Fibroblast of mammary gland (primary cell): ENCODE measurements at regions not wholly inside any gene's neighbourhood (a gene's known extent, or its start where the extent isn't known, plus 50 kb on each side); places are given as distances from the start of the nearest gene placed in this dataset.

ENCODE experiments used
- DNase-seq: peaks from one replicate; pipeline ENCODE4 v3.0.0-alpha.2; 2010; ENCODE audit warnings: low read depth
- H3K4me3 ChIP-seq: 2 replicates; pipeline ENCODE4 v1.5.1; 2011; ENCODE audit warnings: low read depth, mild to moderate bottlenecking, low read length, moderate library complexity; ENCODE audit not compliant: control insufficient read depth
- CTCF ChIP-seq: conservative IDR thresholded peaks from 2 replicates; pipeline ENCODE4 v1.5.1; 2011; ENCODE audit warnings: low read depth, low read length, inconsistent platforms; ENCODE audit not compliant: control insufficient read depth, insufficient read depth

- no peak overlapping the region for H3K4me3 ChIP-seq
- no peak for TF ChIP-seq CTCF
- DNase-seq = no peak
Observed at GRCh38 chr10:2048337-2048973, 311.1 kb upstream of the ADARB2 start.

GRCh38 chr10:2047679-2048078 is 310.4 kb upstream of the ADARB2 start:
- H3K4me3 ChIP-seq = no peak overlapping the region
- no peak for TF ChIP-seq CTCF
- DNase-seq = no peak

GRCh38 chr10:2043379-2043778 is 306.1 kb upstream of the ADARB2 start:
- TF ChIP-seq CTCF = no peak

GRCh38 chr10:2038036-2038435 is 300.7 kb upstream of the ADARB2 start:
- no peak for TF ChIP-seq CTCF
- no peak for DNase-seq
- no peak overlapping the region for H3K4me3 ChIP-seq

More at GRCh38 chr10:2043379-2043778, 306.1 kb upstream of the ADARB2 start:
- H3K4me3 ChIP-seq = no peak overlapping the region
- no peak for DNase-seq

GRCh38 chr10:2037246-2037645 is 299.9 kb upstream of the ADARB2 start:
- no peak for DNase-seq
- TF ChIP-seq CTCF = no peak
- no peak overlapping the region for H3K4me3 ChIP-seq

GRCh38 chr10:2036209-2036608 is 298.9 kb upstream of the ADARB2 start:
- DNase-seq = no peak
- H3K4me3 ChIP-seq = no peak overlapping the region
- TF ChIP-seq CTCF = no peak

- DNase-seq = no peak
- TF ChIP-seq CTCF = no peak
- no peak overlapping the region for H3K4me3 ChIP-seq
Observed at GRCh38 chr10:2030046-2030445, 292.7 kb upstream of the ADARB2 start.
